Activated CD4-positive, alpha-beta T cell treated with anti-CD3 and anti-CD28 coated beads, Interleukin-2, amount 10 ng/mL, durations not matched to agents 24 days and 14 days (primary cell): ENCODE measurements at regions not wholly inside any gene's neighbourhood (a gene's known extent, or its start where the extent isn't known, plus 50 kb on each side); places are given as distances from the start of the nearest gene placed in this dataset.

ENCODE experiments used
- DNase-seq: peaks from one replicate; pipeline ENCODE4 v3.0.0; 2022
- H3K27ac Mint-ChIP-seq: one replicate; pipeline ENCODE4 v1.8.0; 2022; ENCODE audit warnings: mild to moderate bottlenecking, mixed read lengths
- H3K27me3 Mint-ChIP-seq: one replicate; pipeline ENCODE4 v1.8.0; 2022; ENCODE audit warnings: mixed read lengths
- H3K36me3 Mint-ChIP-seq: one replicate; pipeline ENCODE4 v1.8.0; 2022; ENCODE audit warnings: low read depth, mild to moderate bottlenecking, mixed read lengths
- H3K4me1 Mint-ChIP-seq: one replicate; pipeline ENCODE4 v1.8.0; 2021; ENCODE audit warnings: mixed read lengths
- H3K4me3 Mint-ChIP-seq: one replicate; pipeline ENCODE4 v1.8.0; 2022; ENCODE audit warnings: mild to moderate bottlenecking, moderate library complexity, mixed read lengths
- H3K9me3 Mint-ChIP-seq: one replicate; pipeline ENCODE4 v1.8.0; 2021; ENCODE audit warnings: mixed read lengths
- intact Hi-C: fragments of 100-400 bp; cut with micrococcal nuclease; formaldehyde crosslinking; loops from one replicate; pipeline ENCODE4 v1.15.1; 2023

- DNase-seq = no peak
- no peaks in the 10 kb centered on the region for H3K9me3 Mint-ChIP-seq
- intact Hi-C loops = loop anchor here (2.0 kb wide), 2 partner anchors 14 to 30 kb away; no protein-coding TSS in a partner anchor
- H3K27ac Mint-ChIP-seq = no peak overlapping the region
- H3K4me1 Mint-ChIP-seq = peaks cover 30% of the 10 kb centered on the region
- H3K4me3 Mint-ChIP-seq = no peak overlapping the region
- no peaks in the 10 kb centered on the region for H3K36me3 Mint-ChIP-seq
- no peaks in the 10 kb centered on the region for H3K27me3 Mint-ChIP-seq
Observed at GRCh38 chr14:76943072-76943471, 85.4 kb downstream of the IRF2BPL start.

DNA sequence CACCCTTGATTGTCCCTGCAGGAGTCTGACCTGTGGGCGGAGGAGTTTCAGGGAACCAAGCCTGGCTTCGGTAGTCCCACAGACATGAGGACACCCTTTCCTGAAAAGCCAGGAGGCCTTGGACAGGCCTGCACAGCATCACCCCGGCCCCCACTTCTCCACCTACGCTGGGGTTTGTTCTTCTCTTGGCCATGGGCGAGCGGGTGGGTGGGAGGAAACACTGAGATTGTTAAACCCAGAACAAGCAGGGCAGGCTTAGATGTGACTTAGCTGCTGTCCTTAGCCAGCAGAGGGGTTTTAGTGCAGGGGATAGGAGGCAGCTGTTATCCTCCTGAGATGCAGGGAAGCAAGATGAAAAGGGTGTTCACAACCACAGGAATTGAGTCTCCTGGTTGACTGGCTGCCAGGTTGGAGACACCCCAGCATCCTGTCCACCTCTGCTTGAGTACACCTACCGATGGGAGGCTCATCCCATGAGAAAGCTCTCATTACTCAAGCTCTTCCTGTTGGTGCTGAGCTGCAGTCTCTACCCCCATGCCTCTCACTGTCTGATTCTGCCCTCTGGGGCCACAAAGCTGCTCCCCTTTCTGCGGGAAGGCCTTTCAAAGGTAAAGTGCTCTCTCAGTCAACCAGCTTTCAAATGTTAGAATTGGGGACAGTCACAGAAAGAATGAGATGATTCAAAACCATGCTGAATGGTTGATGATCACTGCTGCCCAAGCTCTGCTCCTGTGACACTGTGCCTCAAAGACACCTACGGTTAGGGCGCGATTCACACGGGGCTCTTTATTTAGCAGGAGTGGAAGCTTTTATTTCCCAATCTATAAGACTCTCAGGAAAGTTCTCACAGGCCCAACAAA is 86.3 kb downstream of the IRF2BPL start:
- peak overlapping the region; percentile 71 for H3K27ac Mint-ChIP-seq
- intact Hi-C loops = loop anchor here (2.0 kb wide), 2 partner anchors 13 to 29 kb away; no protein-coding TSS in a partner anchor

DNA sequence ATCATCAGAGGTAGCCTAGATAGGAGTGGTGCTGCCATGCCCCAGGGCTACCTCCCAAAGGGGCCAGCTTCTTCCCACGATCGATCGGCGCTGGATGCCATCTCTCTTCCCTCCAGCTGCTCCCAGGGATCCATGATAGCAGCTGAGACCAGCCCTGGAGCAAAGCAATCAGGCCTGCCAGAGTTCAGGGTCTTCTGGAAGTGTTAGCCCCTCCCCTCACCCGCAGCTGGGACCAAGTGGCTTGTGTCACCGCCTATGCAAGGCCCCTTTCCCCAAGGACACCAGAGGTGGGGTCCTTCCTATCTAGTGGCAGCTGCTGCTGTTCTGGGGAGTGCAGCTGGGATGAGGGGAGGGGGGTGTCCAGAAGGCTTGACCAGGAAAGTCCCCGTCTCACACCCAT is 87.0 kb downstream of the IRF2BPL start:
- peaks cover 16% of the 10 kb centered on the region for H3K4me1 Mint-ChIP-seq
- H3K27ac Mint-ChIP-seq = no peak overlapping the region
- H3K9me3 Mint-ChIP-seq = no peaks in the 10 kb centered on the region
- intact Hi-C loops = no loop called here
- no peak for DNase-seq
- H3K4me3 Mint-ChIP-seq = no peak overlapping the region
- no peaks in the 10 kb centered on the region for H3K27me3 Mint-ChIP-seq
- H3K36me3 Mint-ChIP-seq = no peaks in the 10 kb centered on the region

More for the DNA sequence above, 86.3 kb downstream of the IRF2BPL start:
- peaks cover 22% of the 10 kb centered on the region for H3K4me1 Mint-ChIP-seq
- no peaks in the 10 kb centered on the region for H3K27me3 Mint-ChIP-seq
- no peak for DNase-seq
- H3K36me3 Mint-ChIP-seq = no peaks in the 10 kb centered on the region
- H3K9me3 Mint-ChIP-seq = no peaks in the 10 kb centered on the region
- no peak overlapping the region for H3K4me3 Mint-ChIP-seq

DNA sequence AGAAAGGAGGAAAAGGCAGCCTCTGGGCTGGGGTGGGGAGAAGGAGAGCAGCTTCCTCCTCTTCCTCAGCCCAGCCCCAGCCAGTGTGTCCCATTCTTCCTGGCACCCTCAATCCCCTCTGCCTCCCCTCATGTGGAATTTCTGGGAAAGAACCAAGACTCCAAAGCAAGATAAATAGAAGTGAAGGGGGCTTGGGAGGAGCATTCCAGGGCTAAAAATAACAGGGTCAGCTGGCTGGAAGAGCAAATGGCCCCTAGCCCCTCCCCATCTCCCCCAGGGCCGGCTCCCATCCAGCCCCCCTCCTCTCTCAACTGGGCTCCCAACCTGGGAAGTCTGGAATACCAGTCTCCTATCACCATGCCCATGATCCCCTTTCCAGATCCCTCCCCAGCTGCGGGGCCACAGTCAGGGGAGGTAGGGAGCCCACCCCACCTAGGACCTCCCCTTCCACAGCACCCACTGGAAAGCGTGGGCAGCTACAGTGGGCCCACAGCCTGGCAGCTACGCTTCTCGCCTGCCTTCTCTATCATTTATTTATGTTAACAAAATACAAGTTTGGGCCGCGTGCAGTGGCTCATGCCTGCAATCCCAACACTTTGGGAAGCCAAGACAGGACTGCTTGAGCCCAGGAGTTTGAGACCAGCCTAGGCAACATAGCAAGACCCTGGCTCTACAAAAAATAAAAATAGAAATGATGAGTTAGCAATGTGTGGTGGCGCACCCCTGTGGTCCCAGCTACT is 88.3 kb downstream of the IRF2BPL start:
- H3K9me3 Mint-ChIP-seq = no peaks in the 10 kb centered on the region
- intact Hi-C loops = no loop called here
- H3K27me3 Mint-ChIP-seq = no peaks in the 10 kb centered on the region
- H3K36me3 Mint-ChIP-seq = no peaks in the 10 kb centered on the region
- DNase-seq = no peak
- H3K4me1 Mint-ChIP-seq = peaks cover 15% of the 10 kb centered on the region
- H3K27ac Mint-ChIP-seq = no peak overlapping the region
- no peak overlapping the region for H3K4me3 Mint-ChIP-seq

DNA sequence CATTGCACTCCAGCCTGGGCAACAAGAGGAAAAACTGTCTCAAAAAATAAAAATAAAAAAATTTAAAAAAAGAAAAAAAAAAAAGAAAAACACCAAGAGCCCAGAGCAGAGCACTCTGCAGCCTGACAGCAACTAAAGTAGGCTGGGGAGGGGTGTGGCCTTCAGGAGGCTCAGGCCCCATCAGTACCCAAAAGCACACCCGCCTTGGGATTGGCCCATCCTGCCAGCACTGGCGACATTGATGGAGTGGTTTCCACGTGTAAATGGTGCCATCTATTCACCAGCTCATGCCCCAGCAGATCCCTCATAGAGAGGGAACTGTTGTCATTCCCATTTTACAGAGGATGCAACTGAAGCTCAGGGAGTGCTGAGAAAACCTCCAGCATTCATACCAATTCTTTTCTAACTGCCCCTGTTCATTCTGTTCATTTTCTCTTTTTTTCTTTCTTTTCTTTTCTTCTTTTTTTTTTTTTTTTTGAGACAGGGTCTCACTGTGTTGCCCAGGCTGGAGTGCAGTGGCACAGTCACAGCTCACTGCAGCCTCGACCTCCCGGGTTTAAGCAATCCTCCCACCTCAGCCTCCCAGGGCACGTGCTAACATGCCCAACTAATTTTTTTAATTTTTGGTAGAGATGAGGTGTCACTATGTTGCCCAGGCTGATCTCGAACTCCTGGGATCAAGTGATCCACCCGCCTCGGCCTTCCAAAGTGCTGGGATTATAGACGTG is 89.3 kb downstream of the IRF2BPL start:
- no peak for DNase-seq
- no peak overlapping the region for H3K4me3 Mint-ChIP-seq
- H3K27ac Mint-ChIP-seq = no peak overlapping the region
- intact Hi-C loops = no loop called here
- H3K36me3 Mint-ChIP-seq = no peaks in the 10 kb centered on the region
- H3K9me3 Mint-ChIP-seq = no peaks in the 10 kb centered on the region
- H3K4me1 Mint-ChIP-seq = peaks cover 17% of the 10 kb centered on the region
- H3K27me3 Mint-ChIP-seq = no peaks in the 10 kb centered on the region

GRCh38 chr14:76938092-76938500 is 90.4 kb downstream of the IRF2BPL start:
- intact Hi-C loops = no loop called here
- no peaks in the 10 kb centered on the region for H3K27me3 Mint-ChIP-seq
- H3K9me3 Mint-ChIP-seq = no peaks in the 10 kb centered on the region

DNA sequence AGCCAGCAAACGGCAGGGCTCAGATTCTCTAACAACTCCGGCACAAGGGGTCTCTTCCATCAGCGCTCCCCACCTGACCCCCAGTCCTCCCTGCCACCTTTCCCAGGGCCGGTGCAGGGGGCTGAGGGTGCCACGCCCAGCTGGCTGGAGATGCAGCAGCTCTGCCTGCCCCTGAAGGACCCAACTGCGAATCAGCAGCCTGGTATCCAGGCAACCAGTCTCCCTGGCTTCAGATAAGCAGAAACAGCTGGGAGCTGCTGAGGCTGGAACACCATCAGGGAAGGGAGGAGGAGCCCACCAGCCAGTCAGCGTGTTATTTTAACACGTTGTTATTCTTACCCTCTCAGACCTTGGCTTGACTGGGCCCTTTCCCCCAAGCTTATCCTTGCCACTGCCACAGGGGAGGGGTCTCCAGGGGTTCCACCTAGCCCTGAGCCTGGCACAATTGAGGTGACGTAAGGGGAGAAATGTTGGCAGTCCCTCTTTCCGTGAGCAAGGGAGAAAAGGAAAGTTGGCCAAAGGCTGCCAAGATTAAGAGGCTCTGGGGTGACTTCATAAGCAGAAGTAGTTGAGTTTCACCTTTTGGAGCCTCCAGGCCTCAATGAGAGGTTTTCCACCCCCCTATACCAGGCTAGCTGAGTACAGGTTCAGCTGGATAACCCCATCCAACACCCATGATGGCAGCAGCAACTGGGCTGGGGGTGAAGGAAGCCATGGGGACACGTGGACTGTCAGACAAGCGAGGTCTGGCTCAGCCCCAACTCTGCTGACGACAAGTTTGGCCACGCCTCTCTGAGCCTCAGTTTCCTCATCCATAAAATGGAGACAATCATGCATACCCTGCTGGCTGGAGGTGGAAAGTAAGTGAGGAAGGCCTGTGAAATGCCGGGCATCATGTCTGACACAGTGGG is 91.1 kb downstream of the IRF2BPL start:
- no peak for DNase-seq
- intact Hi-C loops = no loop called here

More at GRCh38 chr14:76938092-76938500, 90.4 kb downstream of the IRF2BPL start:
- H3K4me1 Mint-ChIP-seq = peaks cover 20% of the 10 kb centered on the region
- H3K36me3 Mint-ChIP-seq = no peaks in the 10 kb centered on the region
- H3K4me3 Mint-ChIP-seq = no peak overlapping the region
- H3K27ac Mint-ChIP-seq = peak overlapping the region; percentile 16
- DNase-seq = no peak

GRCh38 chr14:76936483-76936882 is 92.0 kb downstream of the IRF2BPL start:
- intact Hi-C loops = no loop called here
- H3K4me1 Mint-ChIP-seq = peaks cover 15% of the 10 kb centered on the region
- H3K27me3 Mint-ChIP-seq = no peaks in the 10 kb centered on the region
- no peak overlapping the region for H3K4me3 Mint-ChIP-seq
- H3K9me3 Mint-ChIP-seq = no peaks in the 10 kb centered on the region
- no peak overlapping the region for H3K27ac Mint-ChIP-seq
- no peaks in the 10 kb centered on the region for H3K36me3 Mint-ChIP-seq
- DNase-seq = no peak

More for the DNA sequence above, 91.1 kb downstream of the IRF2BPL start:
- H3K9me3 Mint-ChIP-seq = no peaks in the 10 kb centered on the region
- H3K36me3 Mint-ChIP-seq = no peaks in the 10 kb centered on the region
- no peaks in the 10 kb centered on the region for H3K27me3 Mint-ChIP-seq
- no peak overlapping the region for H3K27ac Mint-ChIP-seq
- H3K4me1 Mint-ChIP-seq = peaks cover 14% of the 10 kb centered on the region
- no peak overlapping the region for H3K4me3 Mint-ChIP-seq

DNA sequence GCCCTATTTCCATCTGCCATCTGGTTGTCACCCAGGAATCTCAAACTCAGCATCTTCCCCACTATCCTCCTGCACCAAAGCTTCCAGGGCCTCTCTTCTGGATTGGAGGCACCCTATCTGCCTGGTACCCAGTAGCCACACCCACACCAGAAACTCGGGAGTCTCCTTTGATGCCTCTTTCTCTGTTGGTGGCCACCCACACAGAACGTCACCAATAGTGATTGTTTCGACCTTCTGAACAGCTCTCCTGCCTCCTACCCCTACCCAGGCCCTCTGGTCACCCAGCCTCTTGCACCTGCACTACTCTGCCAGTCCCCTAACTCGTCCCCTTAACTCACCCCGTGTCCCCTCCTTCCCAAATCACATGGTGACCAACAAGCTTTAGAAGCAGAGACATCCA is 95.0 kb downstream of the IRF2BPL start:
- H3K36me3 Mint-ChIP-seq = no peaks in the 10 kb centered on the region
- peaks cover 39% of the 10 kb centered on the region for H3K4me1 Mint-ChIP-seq
- no peaks in the 10 kb centered on the region for H3K9me3 Mint-ChIP-seq
- H3K27me3 Mint-ChIP-seq = no peaks in the 10 kb centered on the region
- H3K27ac Mint-ChIP-seq = peak overlapping the region; percentile 21
- no peak overlapping the region for H3K4me3 Mint-ChIP-seq
- intact Hi-C loops = no loop called here
- DNase-seq = peak; percentile 56

DNA sequence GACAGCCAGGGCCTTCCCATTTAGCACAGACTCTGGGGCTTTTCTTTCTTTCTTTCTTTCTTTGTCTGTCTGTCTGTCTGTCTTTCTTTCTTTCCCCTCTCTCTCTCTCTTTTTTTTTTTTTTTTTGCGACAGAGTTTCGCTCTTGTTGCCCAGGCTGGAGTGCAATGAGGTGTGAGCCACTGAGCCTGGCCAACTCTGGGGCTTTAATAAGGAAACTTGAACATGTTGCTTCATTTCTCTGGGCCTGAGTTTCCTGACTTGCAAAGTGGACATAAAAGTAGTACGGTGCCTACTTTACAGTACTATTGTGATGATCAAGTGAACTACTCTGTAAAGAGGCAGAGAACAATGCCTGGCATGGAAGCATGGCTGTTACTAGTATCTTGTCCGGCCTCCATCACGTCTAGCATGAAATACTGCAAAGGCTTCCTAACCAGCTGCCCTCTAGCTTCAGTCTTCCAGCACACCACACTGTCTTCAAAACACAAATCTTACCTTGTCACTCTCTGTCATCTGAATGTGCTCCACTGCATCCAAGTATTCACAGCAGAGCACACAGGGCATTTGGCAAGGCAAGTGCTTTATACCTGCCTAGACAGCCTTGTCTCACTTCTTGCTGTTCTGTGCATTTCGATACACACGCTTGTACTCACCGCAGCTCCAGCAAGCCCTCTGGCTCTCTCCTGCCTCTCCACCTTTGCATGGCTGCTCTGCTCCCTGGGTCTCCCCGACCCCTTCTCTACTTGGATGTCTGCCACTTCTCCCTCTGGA is 96.7 kb downstream of the IRF2BPL start:
- Mint-ChIP-seq H3K4me3 (peak overlapping the region; percentile 32), H3K36me3 (no peaks in the 10 kb centered on the region), H3K4me1 (peaks cover 53% of the 10 kb centered on the region), H3K27ac (peak overlapping the region; percentile 54), H3K9me3 (no peaks in the 10 kb centered on the region), H3K27me3 (no peaks in the 10 kb centered on the region)
- intact Hi-C loops = no loop called here
- DNase-seq = peak; percentile 56

- Mint-ChIP-seq H3K4me1 (peaks cover 60% of the 10 kb centered on the region), H3K36me3 (no peaks in the 10 kb centered on the region), H3K4me3 (peak overlapping the region; percentile 18), H3K9me3 (no peaks in the 10 kb centered on the region), H3K27ac (peak overlapping the region; percentile 81), H3K27me3 (no peaks in the 10 kb centered on the region)
- intact Hi-C loops = no loop called here
- peak; percentile 69 for DNase-seq
Observed at GRCh38 chr14:76930549-76930948, 98.0 kb downstream of the IRF2BPL start.

- peaks cover 61% of the 10 kb centered on the region for H3K4me1 Mint-ChIP-seq
- no peaks in the 10 kb centered on the region for H3K9me3 Mint-ChIP-seq
- peak overlapping the region; percentile 69 for H3K4me3 Mint-ChIP-seq
- peak; percentile 92 for DNase-seq
- no peaks in the 10 kb centered on the region for H3K27me3 Mint-ChIP-seq
- no peaks in the 10 kb centered on the region for H3K36me3 Mint-ChIP-seq
- peak overlapping the region; percentile 81 for H3K27ac Mint-ChIP-seq
- intact Hi-C loops = loop anchor here (2.0 to 5.0 kb wide), 2 partner anchors 13 to 32 kb away; no protein-coding TSS in a partner anchor
Observed at GRCh38 chr14:76929927-76930326, 98.6 kb downstream of the IRF2BPL start.
